Ishikawa (cell line): ENCODE measurements at regions not wholly inside any gene's neighbourhood (a gene's known extent, or its start where the extent isn't known, plus 50 kb on each side); places are given as distances from the start of the nearest gene placed in this dataset.
A peak's percentile ranks its signal among the peaks of the same experiment; 100 is the strongest.

Experiments used
- CEBPB ChIP-seq: IDR thresholded peaks from 2 replicates; pipeline ENCODE4 v1.6.1; 2012
- CREB1 ChIP-seq: IDR thresholded peaks from 2 replicates; pipeline ENCODE4 v1.6.1; 2012; ENCODE audit warnings: low read depth
- EGR1 ChIP-seq: IDR thresholded peaks from 2 replicates; pipeline ENCODE4 v1.6.1; 2012
- EP300 ChIP-seq: IDR thresholded peaks from 2 replicates; pipeline ENCODE4 v1.6.1; 2012; ENCODE audit warnings: borderline replicate concordance
- FOXM1 ChIP-seq: IDR thresholded peaks from 2 replicates; pipeline ENCODE4 v1.6.1; 2012; ENCODE audit warnings: low read depth, borderline replicate concordance
- MAX ChIP-seq: IDR thresholded peaks from 2 replicates; pipeline ENCODE4 v1.6.1; 2012
- NFIC ChIP-seq: IDR thresholded peaks from 2 replicates; pipeline ENCODE4 v1.6.1; 2012
- RAD21 ChIP-seq: IDR thresholded peaks from 2 replicates; pipeline ENCODE4 v1.6.1; 2012; ENCODE audit warnings: low read depth
- REST ChIP-seq: IDR thresholded peaks from 2 replicates; pipeline ENCODE4 v1.6.1; 2012; ENCODE audit warnings: low read depth, mild to moderate bottlenecking
- TAF1 ChIP-seq: IDR thresholded peaks from 2 replicates; pipeline ENCODE4 v1.6.1; 2012; ENCODE audit warnings: low read depth, mild to moderate bottlenecking
- TCF12 ChIP-seq: IDR thresholded peaks from 2 replicates; pipeline ENCODE4 v1.6.1; 2012; ENCODE audit warnings: low read depth
- TEAD4 ChIP-seq: IDR thresholded peaks from 2 replicates; pipeline ENCODE4 v1.6.1; 2012
- USF1 ChIP-seq: IDR thresholded peaks from 2 replicates; pipeline ENCODE4 v1.6.1; 2012
- YY1 ChIP-seq: IDR thresholded peaks from 2 replicates; pipeline ENCODE4 v1.6.1; 2012; ENCODE audit warnings: low read depth
- ZBTB7A ChIP-seq: IDR thresholded peaks from 2 replicates; pipeline ENCODE4 v1.6.1; 2012; ENCODE audit warnings: low read depth

- no peak for TF ChIP-seq FOXM1
- no peak for TF ChIP-seq USF1
- TF ChIP-seq RAD21 = no peak
- no peak for TF ChIP-seq REST
- no peak for TF ChIP-seq TAF1
- TF ChIP-seq NFIC = no peak
- no peak for TF ChIP-seq TCF12
- TF ChIP-seq EGR1 = no peak
- no peak for TF ChIP-seq EP300
- TF ChIP-seq CEBPB = no peak
- TF ChIP-seq YY1 = no peak
- no peak for TF ChIP-seq CREB1
- no peak for TF ChIP-seq TEAD4
- no peak for TF ChIP-seq MAX
- TF ChIP-seq ZBTB7A = no peak
These were observed 450.1 kb upstream of the TENM3 start for GRCh38 chr4:181793096-181793495.

- TF ChIP-seq REST = no peak
- TF ChIP-seq TCF12 = no peak
- peak; percentile 34; the same call in 1 of the 2 replicates for TF ChIP-seq CEBPB
These were observed 446.7 kb upstream of the TENM3 start for GRCh38 chr4:181796502-181796901.

- TF ChIP-seq CEBPB (no peak), CREB1 (no peak), TCF12 (no peak), REST (no peak), USF1 (no peak), YY1 (no peak), FOXM1 (no peak), EGR1 (no peak), TAF1 (no peak), RAD21 (no peak), EP300 (no peak), NFIC (no peak)
These were observed 444.7 kb upstream of the TENM3 start for GRCh38 chr4:181798536-181798935.

- no peak for TF ChIP-seq FOXM1
- no peak for TF ChIP-seq TCF12
- TF ChIP-seq USF1 = no peak
- TF ChIP-seq TAF1 = no peak
- TF ChIP-seq CEBPB = no peak
- no peak for TF ChIP-seq MAX
- no peak for TF ChIP-seq YY1
- TF ChIP-seq RAD21 = no peak
- no peak for TF ChIP-seq NFIC
- no peak for TF ChIP-seq TEAD4
- no peak for TF ChIP-seq CREB1
- no peak for TF ChIP-seq EP300
- no peak for TF ChIP-seq REST
- no peak for TF ChIP-seq ZBTB7A
- TF ChIP-seq EGR1 = no peak
These were observed 443.6 kb upstream of the TENM3 start for GRCh38 chr4:181799561-181800069.
